Stimulated activated CD8-positive, alpha-beta memory T cell treated with anti-CD3 and anti-CD28 coated beads, Interleukin-4, amount 100 ng/mL, for 1 hour (primary cell): ENCODE measurements at regions not wholly inside any gene's neighbourhood (a gene's known extent, or its start where the extent isn't known, plus 50 kb on each side); places are given as distances from the start of the nearest gene placed in this dataset.

ENCODE experiments used
- DNase-seq, 2 donors: peaks; one replicate each; pipeline ENCODE4 v3.0.0-alpha.2; 2020; ENCODE audit warnings: low read depth in 2 of 2, low spot score in 1 of 2

DNA sequence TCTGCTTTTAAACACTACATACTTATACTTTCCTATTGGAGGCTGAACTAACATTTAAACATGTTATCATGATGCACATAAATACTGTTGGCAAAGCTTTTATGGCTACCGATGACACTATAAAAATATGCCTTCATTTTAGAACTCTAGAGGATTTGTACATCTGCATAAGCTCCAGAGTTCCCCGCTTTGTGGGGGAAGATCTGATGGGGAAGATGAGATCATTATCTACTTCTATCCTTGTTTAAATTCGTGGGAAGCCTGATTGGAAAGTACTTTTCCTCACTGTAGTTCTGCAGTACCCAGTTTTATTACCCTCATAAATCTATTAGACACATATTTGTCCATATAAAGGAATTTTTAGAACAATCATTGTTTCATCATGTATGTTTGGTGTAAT lies 299.6 kb upstream of the ATP2B1 start:
- no peak for DNase-seq

DNA sequence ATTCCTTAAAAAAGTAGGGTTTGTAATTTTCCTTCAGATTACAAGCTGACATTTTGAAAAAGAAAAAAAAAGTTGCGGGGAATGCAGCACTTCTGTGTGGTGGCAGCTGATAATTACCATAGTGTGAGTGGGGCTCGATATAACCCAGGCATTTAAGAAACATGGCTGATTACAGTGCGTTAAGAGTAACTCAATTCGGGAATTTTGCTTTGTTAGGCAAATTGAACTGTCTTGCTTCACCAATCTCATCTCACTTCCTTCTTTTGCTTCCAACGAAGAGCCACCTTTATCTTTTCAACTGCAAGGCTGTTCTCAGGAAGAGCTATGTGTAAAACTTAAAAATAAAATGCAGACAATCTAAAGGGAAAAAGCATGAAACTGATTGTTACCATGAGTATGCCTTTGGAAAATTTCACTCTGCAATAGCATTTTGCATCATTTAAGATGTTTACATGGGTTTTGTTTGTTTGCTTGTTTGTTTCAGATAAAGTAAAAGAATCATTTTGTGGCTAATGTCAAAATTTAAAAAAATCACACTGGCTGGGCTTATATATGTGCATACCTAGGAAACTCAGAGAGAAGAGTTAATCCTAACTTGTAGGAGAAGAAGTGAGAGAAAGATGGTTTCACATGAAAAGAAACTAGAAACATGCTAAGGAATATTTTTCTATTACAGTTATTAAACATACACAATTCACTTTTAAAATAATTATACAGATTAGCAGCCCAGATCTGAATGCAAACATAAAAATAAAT lies 295.9 kb upstream of the ATP2B1 start:
- DNase-seq = no peak

DNA sequence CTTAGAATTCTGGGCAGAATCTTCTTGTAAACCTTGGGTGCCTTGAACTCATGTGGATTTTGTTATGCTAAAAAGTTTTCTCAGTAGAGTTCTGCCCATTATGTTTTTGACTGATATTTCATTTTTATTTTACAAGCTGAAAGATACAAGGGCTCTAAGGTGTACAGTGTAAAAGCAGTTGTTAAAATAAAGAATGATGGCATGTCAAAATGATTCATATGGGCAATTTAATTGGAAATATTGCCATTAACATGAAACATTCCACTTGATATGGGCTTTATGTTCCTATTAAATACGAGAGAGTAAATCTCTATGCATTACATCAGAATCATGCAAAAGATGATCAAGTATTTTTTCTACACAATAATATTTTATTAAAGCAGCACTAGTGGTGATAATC lies 295.1 kb upstream of the ATP2B1 start:
- no peak for DNase-seq

DNA sequence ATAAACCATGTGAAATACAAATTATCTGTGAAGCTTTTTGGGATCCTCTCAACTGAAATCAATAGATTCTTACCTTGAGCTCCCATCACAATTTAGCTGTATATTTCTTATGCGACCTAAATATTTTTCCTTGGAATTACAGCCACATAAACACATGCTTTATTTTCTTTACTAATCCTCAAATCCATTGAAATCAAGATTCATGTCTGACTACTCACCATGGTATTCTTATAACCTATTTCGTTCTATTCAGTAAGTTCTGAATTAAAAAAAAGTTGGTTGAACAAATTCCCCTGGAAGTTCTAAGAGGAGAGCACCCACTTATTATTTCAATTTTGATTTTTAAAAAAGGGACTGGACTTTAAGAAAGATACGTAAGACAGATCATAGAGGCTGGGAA lies 292.1 kb upstream of the ATP2B1 start:
- DNase-seq = no peak

GRCh38 chr12:89999699-90000505 lies 291.3 kb upstream of the ATP2B1 start:
- DNase-seq = no peak

DNA sequence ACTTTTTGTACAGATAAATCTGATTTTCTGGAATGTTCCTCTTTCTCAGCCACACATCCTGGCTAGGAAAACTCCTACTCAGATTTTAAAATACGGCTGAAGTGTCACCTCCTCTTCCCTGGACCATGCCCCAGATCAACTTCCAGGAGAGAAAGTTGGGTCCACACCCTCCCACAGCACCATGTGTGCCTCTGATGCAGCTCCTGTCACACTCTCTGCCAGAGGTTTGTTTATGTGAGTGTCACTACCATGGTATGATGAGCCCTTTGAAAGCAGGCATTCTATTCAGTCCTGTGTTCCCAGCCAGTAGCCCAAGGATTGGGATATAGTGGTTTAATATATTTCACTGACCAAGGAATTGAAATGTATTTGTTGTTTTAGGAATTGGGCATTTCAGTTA lies 287.2 kb upstream of the ATP2B1 start:
- DNase-seq = no peak

GRCh38 chr12:89994911-89995310 lies 286.3 kb upstream of the ATP2B1 start:
- DNase-seq = no peak

- DNase-seq = no peak
Observed at GRCh38 chr12:89993632-89994031, 285.0 kb upstream of the ATP2B1 start.

DNA sequence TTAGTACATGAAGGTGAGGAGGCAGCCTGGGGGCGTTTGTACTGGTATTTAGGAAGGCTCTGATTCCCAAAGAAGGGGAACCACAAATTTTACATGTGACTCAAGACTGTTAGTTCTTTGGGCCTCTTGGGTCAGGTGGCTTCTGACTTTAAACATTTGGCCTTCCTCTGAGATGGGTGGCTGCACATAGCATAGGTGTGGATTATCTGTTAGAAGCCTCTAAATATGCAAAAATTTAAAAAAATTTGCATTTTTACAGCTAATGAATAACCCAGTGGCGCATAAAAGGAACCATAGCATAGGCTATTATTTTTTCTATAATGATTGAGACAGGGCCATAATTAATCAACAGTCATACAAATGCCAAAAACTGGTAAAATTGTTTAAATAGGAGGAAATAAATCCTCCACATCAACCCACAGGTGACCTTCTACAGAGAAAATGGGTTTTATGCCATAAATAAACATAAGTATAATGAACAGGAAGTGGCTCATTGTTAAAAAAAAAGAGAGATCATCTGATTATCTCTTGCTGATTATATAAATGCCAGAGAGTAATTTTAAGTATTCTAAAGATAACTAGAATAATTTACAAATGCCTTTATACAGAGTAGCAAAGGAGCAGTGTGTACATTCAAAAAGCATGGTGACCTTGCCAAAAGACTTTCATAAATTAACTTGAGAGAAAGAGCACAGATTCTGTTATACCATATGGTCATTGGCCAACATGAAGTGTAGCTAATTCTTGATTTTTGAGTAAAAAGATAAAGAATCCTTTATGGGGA lies 284.2 kb upstream of the ATP2B1 start:
- DNase-seq = no peak

DNA sequence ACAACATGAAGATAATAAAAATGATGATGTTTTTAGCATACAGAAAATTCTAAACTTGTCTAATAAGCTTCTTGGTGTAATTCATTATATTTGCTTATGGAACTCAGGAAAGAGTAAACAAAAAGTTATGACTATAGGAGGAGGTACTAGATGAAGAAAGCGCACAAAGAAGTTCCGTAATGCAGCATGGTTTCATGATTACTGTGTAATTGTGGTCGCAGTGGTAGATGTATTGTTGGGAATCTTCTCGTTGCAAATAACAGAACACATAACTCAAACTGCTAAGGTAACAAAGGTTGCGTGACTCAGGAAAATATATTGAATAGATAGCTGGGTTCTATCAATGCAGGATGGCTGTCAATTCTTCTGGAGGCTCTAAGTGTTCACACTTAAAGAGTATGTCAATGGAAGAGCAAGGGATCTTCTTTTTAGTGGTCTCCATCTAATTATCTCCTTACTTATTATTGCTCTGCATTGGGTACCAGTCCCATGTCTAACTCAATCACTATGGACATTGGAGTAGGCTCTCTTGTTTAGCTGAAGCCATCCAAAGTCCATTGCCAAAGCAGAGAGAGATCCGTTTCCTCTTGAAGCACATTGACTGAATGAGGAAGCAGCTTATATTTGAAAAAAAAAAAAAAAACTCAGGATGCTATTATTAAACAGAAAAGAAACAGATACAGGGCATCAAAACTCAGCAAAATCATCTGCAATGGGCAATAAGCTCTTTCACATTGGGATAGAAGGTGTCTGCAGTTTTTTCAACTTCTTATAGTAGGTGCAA lies 283.4 kb upstream of the ATP2B1 start:
- DNase-seq = no peak

DNA sequence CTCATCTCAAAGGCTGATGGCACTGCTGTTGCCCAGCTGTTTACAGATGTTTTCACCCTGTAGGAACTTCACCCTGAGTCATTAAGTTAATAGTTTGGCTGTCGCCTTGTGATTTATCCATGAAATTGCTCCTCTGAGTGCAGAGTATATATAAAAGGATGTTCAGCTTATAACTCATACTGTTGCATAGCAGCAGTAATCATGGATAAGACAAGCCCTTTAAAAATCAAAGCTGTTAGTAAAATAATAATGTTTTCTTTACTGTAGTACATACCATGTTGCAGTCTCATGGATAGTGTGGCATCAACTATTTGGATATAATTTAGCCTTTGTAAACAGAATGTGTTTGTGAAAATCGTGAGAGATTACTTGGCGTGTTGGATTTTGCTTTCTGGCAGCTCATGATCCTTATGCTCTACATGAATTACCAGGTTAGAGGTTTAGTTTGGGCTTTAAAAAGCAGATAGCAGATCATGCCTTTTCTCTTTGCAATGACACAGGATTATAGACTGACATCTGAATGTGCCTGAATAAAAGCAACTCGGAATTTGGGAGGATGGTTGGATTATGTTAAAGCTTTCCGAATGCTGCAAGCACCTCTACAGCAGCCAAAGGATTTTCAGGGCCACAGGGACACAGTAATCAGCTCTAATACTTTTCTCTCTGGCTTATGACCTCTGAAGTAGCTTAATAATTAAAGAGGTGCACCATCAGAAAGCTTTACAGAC lies 279.7 kb upstream of the ATP2B1 start:
- DNase-seq = no peak

GRCh38 chr12:89985935-89986334 lies 277.3 kb upstream of the ATP2B1 start:
- no peak for DNase-seq

DNA sequence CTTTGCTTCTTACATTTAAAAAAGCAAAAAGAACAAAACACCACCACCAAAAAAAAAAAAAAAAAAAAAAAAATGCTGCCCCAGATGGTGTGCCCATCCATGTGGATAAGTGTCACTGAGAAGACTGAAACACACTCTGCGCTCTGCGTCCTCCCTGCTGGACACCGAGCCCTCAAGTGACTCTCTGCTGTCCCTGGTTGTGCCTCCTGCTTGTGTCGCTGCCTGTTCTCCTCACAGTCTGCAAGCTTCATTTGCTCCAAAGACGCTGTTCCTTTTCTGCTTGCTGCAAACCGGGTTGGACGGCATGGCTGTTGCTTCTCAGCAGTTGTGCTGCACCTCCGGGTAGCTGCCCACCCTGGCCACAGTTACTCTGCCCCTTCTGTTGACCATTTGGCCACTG lies 276.2 kb upstream of the ATP2B1 start:
- no peak for DNase-seq

- DNase-seq = no peak
Observed at GRCh38 chr12:89983622-89984021, 275.0 kb upstream of the ATP2B1 start.

DNA sequence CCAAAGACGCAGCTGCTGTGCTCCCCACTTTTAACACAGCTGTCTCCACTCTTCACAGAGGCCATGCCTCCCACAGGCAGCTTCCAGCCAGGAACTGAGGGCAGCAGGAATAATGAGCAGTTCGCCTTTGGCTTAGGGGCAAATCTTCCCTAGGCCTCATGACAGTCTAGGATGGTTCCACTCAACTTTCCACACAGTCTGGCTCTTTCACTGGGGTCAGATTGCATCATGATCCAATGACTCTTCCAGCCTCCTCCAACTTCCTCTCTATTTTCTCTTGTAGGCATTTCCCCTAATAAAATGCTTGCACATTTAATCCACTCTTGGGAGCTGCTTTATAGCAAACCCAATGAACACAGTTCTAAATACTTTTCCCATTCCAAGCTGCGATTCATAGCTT lies 271.6 kb upstream of the ATP2B1 start:
- DNase-seq = no peak

- no peak for DNase-seq
Observed at GRCh38 chr12:89977405-89978085, 268.9 kb upstream of the ATP2B1 start.

DNA sequence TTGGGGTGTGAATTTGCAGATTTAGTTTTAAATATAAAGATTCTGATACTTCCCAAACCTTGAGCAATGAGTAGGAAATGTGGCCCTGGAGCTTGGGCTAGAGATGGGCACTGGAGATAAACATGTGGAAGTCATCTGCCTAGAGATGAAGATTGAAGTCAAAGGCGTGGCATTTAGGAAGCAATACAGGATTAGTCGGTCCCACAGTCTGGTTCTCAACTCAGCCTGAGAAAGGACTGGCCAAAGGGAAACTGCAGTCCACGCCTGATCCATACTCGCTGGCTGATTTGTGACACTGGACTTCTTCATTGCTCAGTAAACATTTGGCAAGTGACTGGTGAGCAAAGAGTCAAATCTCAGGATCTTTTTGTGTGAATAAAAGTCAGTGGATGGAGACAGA lies 268.2 kb upstream of the ATP2B1 start:
- DNase-seq = no peak

DNA sequence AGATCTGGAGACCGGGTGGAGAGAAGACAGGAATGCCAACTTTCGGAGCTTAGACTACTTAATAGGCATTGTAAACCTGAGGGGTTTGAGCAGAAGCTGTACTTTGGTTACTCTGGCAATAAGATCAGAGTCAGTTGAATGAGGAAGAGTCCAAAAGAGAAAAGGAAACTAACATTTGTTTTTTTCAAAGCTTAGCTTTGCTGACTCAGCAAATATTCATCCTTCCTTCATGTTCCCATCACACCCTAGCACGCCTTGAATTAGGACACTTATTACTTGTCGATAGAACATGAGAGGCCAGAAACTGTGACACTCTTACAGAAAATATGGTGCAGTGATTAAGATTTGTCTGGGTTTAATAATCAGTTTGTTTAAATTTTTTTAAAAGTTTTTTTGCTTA lies 266.9 kb upstream of the ATP2B1 start:
- DNase-seq = no peak

GRCh38 chr12:89971880-89972279 lies 263.2 kb upstream of the ATP2B1 start:
- no peak for DNase-seq

- no peak for DNase-seq
Observed at GRCh38 chr12:89970722-89971121, 262.1 kb upstream of the ATP2B1 start.
